ENCODE measurements at regions not wholly inside any gene's neighbourhood (a gene's known extent, or its start where the extent isn't known, plus 50 kb on each side); places are given as distances from the start of the nearest gene placed in this dataset.
"Not testable (repeated sequence)": the region's sequence is repeated elsewhere in the genome, so short reads cannot be mapped to it uniquely, and the experiment has no call there.

DNA sequence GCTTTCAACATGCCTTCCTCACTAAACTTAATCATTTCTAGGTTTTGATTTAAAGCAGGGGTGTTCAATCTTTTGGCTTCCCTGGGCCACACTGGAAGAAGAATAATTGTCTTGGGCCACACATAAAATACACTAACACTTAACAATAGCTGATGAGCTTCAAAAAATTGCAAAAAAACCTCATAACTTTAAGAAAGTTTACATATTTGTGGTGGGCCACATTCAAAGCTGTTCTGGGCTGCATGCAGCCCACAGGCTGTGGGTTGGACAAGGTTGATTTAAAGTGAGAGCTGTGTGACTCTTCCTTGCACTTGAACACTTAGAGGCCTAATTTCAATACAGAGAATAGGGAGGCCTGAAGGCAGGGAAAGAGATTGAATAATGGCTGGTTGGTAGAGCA, 598.3 kb downstream of the EFNA5 start:
- no peak for DNase-seq (ENCODE audit: low spot score)

DNA sequence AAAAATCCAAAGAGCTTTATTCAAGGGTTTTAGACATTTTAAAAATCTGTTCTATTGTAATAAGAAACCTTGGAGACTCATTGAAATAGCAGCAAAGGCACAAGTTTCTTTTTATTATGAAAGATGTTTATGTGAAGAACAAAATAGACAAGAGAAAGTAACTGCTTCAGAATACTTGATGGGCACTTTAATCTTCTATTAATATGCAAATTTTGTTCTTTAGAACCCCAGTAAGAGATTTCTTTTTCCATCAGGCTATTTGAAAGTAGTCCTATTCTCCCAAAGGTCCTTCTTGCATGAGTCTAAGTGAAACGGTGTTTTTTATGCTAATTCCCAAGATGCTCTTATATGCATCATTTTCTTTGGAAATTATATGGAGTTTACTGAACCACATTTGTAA, 602.0 kb downstream of the EFNA5 start:
- DNase-seq (ENCODE audit: low spot score), result no peak

DNA sequence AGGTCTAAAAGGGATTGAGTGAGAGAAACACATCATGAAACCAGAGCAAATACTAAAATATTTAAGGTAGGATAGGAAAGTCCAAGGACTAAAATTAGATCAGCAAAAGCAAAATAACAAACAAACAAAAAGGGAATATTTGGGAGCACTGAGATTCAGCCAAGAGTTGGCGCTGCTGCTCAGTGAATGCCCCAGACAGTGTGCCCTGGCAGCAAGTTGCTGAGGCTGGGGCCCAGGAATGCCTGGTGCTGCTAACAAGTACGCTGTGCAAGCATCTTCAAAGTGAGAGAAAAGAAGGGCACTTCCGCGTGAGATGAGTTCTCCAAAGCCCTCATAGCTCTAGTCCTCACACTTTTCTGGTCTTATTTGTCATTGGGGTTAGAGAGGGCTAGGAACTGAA, 603.3 kb downstream of the EFNA5 start:
- peak; percentile 10 for DNase-seq (ENCODE audit: low spot score)

DNA sequence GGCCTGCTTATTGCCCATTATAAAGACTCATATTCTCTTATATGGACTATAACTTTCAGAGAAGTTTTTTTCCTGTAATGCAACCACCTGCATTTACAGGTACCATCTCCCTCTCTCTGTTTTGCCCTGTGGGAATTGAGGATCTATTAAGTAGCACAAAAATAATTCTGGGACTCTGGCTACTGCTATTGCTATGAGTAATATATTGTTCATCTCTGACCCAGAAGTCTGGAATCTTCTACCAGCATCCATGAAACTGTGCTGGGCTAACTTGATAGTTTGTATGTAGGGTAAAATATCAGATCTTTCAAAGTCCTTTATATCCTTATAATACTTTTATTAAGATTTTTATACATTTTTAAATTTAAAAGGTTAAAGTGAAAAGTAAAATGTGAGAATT, 607.2 kb downstream of the EFNA5 start:
- DNase-seq (ENCODE audit: low spot score), result no peak

DNA sequence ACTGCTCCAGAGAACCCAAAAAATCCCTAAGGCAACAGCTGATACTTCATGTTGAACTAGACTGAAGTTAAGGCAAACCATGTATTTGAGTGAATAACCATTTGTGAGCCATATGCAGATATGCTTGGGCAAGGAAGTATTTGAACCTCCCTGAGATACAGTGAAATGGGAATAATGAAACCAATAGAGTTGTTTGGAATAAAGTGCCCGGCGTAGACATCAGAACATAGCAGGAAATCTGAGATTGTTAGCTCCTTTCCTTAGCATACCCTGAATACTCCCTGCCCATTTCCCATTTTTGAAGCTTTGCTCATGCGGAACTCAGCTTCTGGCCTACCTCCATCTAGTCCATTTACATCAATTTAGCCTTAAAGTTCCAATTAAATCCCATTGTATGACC, 611.9 kb downstream of the EFNA5 start:
- no peak for DNase-seq (ENCODE audit: low spot score)

DNA sequence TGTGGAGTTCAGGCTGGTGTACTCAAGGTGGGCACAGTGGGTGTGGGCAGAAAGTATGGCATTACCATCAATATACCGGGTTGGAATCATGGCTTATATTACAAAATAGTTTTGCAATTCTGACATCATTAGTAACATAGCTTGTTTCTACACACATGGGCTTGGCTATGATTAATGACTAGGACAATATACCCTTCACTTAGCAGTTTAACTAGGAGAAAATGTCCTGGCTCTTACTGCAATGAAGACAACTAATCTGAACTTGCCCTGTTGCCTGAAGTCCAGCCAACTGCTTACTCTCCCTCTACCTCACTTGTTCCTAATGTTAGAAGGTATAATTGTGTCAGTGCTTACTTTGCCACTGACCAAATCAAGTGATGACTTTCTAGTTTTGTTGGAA, 612.5 kb downstream of the EFNA5 start:
- no peak for DNase-seq (ENCODE audit: low spot score)

DNA sequence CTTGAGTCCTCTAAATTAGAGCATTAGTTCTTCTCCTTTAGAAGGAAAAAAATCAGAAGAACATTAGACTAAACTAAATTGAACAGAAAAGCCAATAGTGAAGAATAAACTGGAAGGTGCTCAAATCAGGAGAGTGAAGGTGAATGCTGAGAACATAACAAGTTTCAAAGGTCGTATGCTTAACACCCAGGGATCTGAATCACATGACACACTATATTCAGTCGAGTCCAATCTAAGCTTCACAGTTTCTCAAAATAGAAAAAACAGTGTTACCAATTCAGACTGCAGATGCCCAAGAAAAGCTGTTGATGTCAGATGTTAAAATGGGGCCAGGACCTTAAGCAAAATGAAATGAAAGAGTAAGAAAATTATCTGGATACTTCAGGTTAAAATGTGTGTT, 614.5 kb downstream of the EFNA5 start:
- no peak for DNase-seq (ENCODE audit: low spot score)

DNA sequence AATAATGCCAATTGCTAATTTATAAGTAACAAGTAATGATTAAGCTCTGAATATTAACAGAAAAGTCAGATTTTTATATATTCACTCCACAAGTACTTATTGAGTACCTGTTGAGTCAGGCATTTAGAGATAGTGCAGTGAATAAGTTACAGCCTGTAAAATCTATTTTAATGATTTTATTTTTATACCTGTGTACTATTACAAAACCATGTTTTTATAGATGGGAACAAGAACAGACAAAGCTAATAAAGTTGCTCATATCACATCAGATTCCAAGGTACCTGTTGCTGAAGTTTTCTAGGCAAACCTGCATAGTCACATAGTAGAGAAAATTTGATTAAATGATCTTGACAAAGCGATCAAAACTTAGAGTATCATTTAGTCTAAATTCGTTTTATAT, 623.7 kb downstream of the EFNA5 start:
- no peak for DNase-seq (ENCODE audit: low spot score)

DNA sequence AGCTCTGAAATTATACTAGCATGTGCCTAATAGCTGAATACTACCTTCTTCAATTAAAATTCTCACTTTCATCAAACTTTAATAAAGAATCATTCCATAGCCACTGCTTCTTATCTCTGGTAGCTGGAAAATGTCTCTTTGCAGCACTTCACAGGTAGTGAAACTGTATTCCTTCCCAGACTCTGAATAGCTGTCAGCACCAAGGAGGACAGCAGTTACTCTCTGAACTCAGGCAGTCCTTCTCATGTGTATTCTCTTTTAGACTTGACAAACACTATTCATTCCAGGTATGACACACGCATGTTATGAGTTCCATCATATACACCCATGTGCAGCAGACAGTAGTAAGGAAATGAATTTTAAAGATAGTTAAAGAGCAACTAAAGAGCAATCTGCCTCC, 627.1 kb downstream of the EFNA5 start:
- DNase-seq (ENCODE audit: low spot score), result no peak

DNA sequence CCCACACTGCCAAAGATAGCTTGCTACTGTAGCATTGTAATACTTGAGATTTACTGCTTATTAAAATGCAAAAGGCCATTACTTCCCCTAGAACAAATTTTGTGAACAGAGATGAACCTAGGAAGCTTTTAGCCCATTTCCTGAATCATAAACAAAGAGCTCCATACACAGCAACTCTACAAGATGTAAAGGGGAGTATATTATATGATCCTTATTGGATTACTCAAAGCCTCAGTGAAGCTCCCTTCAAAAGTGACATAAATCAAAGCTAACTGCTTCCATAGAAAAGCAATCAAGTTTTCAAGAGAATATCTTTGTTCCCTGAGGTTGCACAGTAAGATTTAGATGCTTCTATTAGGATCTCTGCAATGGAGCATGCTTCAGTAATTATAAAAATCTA, 629.8 kb downstream of the EFNA5 start:
- DNase-seq (ENCODE audit: low spot score), result no peak

DNA sequence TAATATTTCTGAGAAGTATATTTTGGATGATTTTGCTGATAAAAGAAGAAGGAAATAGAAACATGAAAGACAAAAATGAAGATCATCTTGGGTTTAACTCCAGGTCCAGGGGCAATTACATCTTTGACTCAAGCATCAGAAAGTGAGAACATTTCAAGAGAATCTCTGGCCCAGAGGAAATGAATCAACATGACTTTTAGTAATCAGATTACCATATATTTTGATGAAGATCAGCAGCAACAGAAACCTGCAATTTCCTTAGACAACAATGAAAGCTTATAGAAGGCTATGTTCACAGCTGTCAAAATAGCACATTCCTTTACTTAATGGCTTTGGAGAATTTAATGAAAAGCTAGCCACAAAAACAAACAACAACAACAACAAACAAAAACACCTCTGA, 638.1 kb downstream of the EFNA5 start:
- DNase-seq (ENCODE audit: low spot score), result no peak

DNA sequence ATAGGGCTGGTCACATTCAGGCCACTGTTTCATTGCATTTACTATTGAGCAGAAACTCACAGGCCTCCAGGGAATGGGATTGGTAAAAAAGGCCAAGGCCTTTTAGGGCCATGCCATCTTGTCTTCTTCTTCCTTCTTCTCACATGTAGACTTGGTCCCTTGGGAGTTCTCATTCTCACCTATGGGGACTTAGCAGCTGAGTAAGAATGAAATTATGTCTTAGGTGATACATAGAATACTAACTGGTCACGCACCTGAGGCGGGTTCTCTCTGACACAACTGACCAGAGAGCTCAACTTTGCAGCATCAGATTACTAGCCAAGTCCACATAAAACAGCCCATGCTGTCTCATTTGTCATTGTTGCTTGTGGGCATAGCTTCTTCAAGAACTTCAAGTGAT, 641.8 kb downstream of the EFNA5 start:
- DNase-seq (ENCODE audit: low spot score), result no peak

DNA sequence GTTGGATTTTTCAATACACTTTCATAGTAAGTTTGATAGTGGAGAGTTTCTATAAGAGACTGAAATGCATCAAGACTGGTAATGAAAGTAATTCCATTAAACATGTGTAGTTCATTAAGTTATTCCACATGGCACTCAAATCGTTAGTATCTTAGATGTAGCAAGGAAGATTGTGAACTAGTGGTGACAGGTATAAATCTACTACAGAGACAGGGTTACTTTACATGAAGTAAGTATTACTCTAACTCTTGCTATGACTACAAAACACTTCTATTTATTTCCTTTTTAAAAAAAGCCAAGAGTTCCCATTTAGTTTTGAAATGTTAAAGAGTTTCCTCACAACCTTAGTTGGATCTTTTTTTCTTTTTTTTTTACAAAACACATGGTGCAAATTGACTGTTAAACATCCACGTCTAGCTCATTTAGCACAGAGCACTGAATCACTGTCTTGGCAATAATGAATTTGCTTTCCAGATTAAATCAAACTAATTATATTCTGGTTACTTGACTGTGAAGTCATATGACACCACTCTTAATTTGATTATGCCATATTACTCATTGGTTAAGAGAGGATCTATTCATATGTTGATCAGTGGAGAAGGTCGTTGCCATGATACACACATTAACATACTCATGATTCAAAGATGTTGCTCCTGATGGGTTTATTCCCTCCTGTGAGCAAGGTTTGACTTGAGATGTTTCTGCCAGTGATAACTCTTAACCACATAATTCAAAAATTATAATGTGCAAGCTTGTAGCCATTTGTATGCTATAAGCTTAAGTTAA, 644.8 kb downstream of the EFNA5 start:
- DNase-seq (ENCODE audit: low spot score), result no peak

DNA sequence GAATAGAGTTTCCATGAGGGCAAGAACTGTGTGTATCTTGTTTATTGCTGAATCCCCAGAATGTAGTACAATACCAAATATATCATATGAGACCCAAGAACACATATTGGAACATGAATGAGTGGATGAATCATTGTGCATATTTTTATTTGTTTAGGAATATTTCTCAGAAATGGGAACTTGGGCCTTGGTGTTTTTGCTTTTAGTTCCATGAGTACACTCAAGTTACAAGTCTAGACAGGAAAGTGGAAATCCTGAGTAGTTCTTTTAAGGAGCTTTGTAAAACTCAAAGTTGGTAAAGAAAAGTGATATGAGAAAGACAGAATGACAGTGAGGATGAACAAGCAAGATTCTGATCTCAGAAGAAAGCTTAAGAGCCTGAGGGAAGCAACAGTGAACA, 647.0 kb downstream of the EFNA5 start:
- DNase-seq (ENCODE audit: low spot score), result no peak

DNA sequence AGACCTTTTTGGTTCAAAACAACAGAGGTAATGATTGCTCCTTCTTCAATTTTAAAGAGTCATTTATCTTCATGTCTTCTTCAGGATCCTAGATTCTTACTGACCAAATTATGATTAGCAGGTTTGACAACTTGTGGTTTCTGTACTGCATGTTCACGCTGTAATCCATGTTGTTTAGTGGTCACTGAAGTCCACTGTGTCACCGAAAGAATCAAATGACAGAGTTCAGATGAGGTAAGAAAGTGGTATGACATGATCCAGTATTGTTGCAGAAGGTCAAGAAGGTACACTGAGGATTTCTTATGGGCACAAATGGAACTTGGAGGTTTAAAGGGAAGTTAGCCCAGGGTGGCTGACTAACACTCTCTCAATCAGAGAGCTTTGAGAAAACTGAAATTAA, 649.2 kb downstream of the EFNA5 start:
- DNase-seq (ENCODE audit: low spot score), result no peak

DNA sequence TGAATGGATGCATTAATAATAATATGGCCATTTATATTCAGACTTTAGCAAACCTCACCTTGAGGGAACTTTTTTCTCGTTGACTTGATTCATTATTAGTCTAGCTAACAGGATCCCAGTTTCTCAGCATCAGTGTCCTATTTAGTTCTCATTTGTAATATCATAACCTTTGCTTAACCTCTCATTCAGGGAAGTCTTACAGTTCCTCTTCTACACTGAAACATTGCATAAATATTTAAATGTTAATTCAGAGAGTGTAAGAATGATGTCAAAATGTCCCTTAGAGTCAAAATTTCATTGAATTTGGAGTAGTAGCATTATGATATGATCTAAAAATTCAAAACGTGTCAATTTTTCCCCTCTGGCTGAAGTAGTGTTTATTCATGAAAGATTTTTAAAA, 650.1 kb downstream of the EFNA5 start:
- no peak for DNase-seq (ENCODE audit: low spot score)

DNA sequence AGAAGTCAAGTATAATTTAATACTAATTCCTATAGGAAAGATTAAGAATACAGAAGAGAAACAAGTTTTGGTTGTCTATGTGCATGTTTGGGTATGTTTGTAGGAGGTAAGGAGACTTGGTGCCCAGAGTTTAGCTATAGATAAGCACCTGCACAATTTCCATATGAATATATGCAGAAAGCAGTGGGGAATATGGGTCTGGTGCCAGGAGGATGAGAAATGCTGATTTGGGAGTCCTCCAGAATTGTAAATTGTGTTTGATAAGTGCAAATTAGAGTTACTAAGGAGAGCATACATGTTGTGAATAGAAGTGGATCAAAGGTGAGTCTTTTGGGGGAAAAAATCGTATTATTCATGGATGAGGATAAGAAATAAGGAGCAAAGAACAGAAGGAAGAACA, 653.1 kb downstream of the EFNA5 start:
- no peak for DNase-seq (ENCODE audit: low spot score)

DNA sequence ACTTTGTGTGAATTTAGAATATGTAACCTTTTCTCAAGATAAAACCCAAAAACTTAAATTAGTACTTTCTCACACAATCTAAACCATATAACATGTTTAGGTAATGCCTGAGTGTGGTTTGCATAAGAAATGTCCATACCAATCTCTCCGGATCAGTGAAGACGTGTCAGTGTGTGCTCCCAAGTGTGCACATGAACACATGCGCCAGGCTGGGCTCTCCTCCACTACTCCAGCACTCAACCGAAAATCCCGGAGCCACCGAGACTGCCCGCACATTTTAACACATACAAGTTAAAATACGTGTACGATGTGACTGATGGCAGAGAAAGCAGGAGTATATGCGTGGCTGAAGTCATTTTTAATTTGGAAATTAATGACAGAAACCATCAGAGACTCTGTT, 658.4 kb downstream of the EFNA5 start:
- DNase-seq (ENCODE audit: low spot score), result no peak

DNA sequence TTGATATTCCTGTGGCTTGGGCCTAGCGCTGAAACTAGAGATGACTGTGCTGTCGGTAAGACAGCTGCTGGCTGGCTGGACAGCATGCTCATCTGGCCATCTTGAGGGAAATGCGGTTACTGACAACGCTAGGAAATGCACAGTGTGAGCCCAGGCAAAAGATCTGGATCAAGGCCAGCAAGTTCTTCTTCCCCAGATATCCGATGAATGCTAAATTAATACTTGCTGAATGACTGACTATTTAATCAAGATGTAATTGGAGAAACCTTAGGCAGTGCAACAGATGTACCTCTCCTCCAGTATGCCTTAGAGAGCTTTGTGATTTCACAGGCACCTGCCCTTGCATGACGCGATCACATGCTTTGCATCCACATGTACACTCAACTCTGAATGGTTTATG, 659.1 kb downstream of the EFNA5 start:
- DNase-seq (ENCODE audit: low spot score), result no peak

DNA sequence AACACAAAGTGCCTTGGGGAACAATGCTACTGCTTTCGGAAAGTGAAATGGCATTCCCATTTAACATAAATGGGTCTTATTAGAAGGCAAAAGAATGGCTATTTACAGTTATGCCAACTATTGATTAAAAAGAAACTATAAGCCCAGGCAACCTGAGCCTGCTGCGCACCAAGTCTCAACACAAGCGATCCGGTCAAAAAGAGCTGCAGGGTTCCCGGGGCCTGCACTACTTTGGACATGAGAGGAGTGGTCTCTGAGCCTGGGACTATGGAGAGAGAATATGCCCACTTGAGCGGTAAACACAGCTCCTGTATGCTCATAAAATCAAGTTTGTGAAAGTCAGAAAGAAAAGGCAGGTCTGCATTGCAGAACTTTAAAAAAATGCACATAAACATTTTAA, 660.7 kb downstream of the EFNA5 start:
- no peak for DNase-seq (ENCODE audit: low spot score)

DNA sequence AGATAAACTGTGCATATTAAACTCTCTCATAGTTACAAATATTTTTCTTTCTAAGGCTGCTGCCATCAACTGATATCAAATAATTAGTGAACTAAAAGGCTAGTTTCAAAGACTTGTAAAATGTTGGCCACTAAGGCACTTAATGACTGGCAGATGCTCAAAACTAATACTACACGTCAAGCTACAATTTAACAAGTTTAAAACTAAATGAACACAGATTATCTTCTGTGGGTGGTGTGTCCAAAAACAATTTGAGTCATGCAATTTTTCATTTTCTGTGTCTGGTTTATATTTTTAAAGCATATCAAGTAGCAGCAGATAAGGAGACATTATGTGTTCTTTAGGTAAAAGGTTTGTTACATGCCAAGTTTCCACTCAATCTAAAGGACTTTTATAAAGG, 665.1 kb downstream of the EFNA5 start:
- DNase-seq (ENCODE audit: low spot score), result no peak

DNA sequence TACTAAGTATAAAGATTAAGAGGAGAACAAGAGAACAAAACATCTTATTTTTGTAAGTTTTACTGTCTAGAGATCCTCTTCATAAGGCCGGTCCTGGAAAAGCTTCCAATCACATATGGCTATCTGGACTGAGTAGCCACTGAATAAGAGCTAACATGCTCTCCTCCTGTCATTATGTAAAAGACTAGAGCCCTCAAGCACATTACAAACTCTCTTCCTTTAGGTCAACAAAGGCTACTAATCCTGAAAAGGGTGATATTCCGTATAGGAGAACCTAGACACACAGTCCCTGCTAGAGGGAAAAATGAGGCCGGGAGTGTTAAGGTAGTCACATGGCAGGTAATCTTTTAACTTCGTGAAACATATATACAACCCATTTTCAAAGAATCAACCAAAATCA, 665.6 kb downstream of the EFNA5 start:
- DNase-seq (ENCODE audit: low spot score), result no peak

DNA sequence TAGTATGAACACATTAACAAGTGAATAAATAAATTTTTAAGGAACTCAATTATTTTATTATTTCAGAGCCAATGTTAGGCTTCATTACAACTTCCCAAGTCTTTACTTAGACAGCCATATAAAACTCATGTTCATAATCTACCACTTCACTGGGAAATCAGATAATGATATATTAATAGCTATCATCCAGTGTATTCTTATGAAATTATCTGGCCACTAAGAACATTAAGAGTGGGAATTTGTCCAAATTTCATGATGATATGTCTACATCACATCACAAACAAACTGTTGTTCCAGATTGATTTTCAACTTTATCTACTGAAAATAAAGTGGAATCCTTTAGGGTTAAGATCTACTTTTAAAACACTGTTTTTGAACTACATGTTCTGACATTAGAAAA, 668.6 kb downstream of the EFNA5 start:
- DNase-seq (ENCODE audit: low spot score), result no peak

DNA sequence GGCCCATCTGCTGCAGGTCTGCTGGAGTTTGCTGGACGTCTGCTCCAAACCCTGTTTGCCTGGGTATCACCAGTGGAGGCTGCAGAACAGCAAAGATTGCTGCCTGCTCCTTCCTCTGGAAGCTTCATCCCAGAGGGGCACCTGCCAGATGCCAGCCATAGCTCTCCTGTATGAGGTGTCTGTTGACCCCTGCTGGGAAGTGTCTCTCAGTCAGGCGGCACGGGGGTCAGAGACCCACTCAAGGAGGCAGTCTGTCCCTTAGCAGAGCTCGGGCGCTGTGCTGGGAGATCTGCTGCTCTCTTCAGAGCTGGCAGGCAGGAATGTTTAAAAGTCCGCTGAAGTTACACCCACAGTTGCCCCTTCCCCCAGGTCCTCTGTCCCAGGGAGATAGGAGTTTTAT, 671.2 kb downstream of the EFNA5 start:
- DNase-seq (ENCODE audit: low spot score), result not testable (repeated sequence)

All from mucosa of gallbladder (tissue), 1 donor.